Right lobe of liver (tissue), 6 donors: ENCODE measurements at regions not wholly inside any gene's neighbourhood (a gene's known extent, or its start where the extent isn't known, plus 50 kb on each side); places are given as distances from the start of the nearest gene placed in this dataset.

Experiments
- ATAC-seq, 4 donors: fragments of 200-7000 bp; cut with Tn5 transposase; one replicate each; pipeline ENCODE4 v1.9.1; 2020; ENCODE audit warnings: mild to moderate bottlenecking in 4 of 4, moderate library complexity in 4 of 4
- DNase-seq, 3 donors: peaks; one replicate each; pipeline ENCODE4 v3.0.0-alpha.2; 2020
- H3K27ac ChIP-seq, 3 donors: fragments of 200-600 bp; one replicate each; pipeline ENCODE4 v1.8.0; 2022
- H3K27me3 ChIP-seq, 2 donors: fragments of 200-600 bp; one replicate each; pipeline ENCODE4 v1.8.0; 2022
- H3K36me3 ChIP-seq, 4 donors: fragments of 200-600 bp; sonication (generic) in 1 of 4; one replicate each; pipeline versions ENCODE4 v1.5.1 to v1.8.0; 2017 to 2022; ENCODE audit warnings: control low read depth in 1 of 4
- H3K4me1 ChIP-seq, 4 donors: fragments of 200-600 bp; sonication (generic) in 1 of 4; one replicate each; pipeline versions ENCODE4 v1.5.1 to v1.8.0; 2017 to 2022; ENCODE audit warnings: control low read depth in 1 of 4
- H3K4me3 ChIP-seq, 3 donors: fragments of 200-600 bp; one replicate each; pipeline ENCODE4 v1.8.0; 2022
- H3K9me3 ChIP-seq, 4 donors: fragments of 200-600 bp; sonication (generic) in 1 of 4; one replicate each; pipeline versions ENCODE4 v1.5.1 to v1.8.0; 2017 to 2022; ENCODE audit warnings: control low read depth in 1 of 4
- POLR2A ChIP-seq: fragments of 450-650 bp; IDR thresholded peaks from one replicate; pipeline ENCODE4 v1.6.1; 2017; ENCODE audit warnings: antibody characterized with exemption, mild to moderate bottlenecking
- WGBS: methylation state at CpG from one replicate; pipeline ENCODE4 v1.1.6; 2018; ENCODE audit warnings: low coverage, low lambda C conversion rate; ENCODE audit not compliant: insufficient coverage; ENCODE audit errors: missing lambda C conversion rate; 5-methylcytosine and 5-hydroxymethylcytosine counted together
- intact Hi-C, 2 donors: fragments of 100-400 bp; cut with DNase I; formaldehyde crosslinking; loops; one replicate each; pipeline versions ENCODE4 v1.11.2 to v1.14.1; 2022
- TF ChIP-seq, protein P1 (sequence below), 4 donors: fragments of 200-600 bp in 3 of 4; fragments of 450-650 bp in 1 of 4; IDR thresholded peaks; one replicate each; pipeline versions ENCODE4 v1.5.1 to v1.8.0; 2016 to 2022; ENCODE audit warnings: antibody characterized with exemption in 4 of 4, mild to moderate bottlenecking in 2 of 4
- donor health status: DM: no; HTN: yes; CAD: no.
- donor health status: DM: no; HTN: no; CAD: no.
- donor health status: DM: no; HTN: no; CAD: no.
- donor health status: DM: no; HTN: yes; CAD: no.
- donor health status: DM: no; HTN: yes; CAD: no.

DNA sequence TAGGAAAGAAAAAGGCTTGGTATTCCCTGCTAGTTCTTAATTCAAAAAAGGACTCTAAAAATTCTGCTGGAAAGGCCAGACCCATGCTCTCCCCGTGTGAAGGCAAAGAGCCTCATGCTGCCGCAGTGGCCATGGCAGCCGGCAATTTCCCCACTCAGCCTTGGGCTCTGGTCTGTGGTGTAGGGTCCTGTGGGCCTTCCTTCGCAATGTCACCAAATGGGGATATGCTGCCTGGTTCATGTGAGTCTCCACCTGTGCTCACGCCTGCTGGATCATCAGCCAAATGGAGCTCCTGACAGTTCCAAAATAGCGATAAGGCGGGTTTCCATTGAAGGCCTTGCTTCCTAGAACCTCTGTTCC, 282.8 kb upstream of the ATP5MC3 start:
- Histone ChIP-seq H3K27me3 (no peaks in the 10 kb centered on the region), H3K4me3 (no peak overlapping the region), H3K4me1 (no peaks in the 10 kb centered on the region), H3K36me3 (no peaks in the 10 kb centered on the region), H3K9me3 (no peaks in the 10 kb centered on the region), H3K27ac (no peak overlapping the region)
- TF ChIP-seq POLR2A: no peak
- TF ChIP-seq, protein P1, sequence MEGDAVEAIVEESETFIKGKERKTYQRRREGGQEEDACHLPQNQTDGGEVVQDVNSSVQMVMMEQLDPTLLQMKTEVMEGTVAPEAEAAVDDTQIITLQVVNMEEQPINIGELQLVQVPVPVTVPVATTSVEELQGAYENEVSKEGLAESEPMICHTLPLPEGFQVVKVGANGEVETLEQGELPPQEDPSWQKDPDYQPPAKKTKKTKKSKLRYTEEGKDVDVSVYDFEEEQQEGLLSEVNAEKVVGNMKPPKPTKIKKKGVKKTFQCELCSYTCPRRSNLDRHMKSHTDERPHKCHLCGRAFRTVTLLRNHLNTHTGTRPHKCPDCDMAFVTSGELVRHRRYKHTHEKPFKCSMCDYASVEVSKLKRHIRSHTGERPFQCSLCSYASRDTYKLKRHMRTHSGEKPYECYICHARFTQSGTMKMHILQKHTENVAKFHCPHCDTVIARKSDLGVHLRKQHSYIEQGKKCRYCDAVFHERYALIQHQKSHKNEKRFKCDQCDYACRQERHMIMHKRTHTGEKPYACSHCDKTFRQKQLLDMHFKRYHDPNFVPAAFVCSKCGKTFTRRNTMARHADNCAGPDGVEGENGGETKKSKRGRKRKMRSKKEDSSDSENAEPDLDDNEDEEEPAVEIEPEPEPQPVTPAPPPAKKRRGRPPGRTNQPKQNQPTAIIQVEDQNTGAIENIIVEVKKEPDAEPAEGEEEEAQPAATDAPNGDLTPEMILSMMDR (IDR thresholded peaks at IDR 0.05): no peak
- DNase-seq (no peak), ATAC-seq (no peak)
- intact Hi-C loops: no loop called here
- WGBS: 96% methylated on average over 3 of the region's 7 CpGs

DNA sequence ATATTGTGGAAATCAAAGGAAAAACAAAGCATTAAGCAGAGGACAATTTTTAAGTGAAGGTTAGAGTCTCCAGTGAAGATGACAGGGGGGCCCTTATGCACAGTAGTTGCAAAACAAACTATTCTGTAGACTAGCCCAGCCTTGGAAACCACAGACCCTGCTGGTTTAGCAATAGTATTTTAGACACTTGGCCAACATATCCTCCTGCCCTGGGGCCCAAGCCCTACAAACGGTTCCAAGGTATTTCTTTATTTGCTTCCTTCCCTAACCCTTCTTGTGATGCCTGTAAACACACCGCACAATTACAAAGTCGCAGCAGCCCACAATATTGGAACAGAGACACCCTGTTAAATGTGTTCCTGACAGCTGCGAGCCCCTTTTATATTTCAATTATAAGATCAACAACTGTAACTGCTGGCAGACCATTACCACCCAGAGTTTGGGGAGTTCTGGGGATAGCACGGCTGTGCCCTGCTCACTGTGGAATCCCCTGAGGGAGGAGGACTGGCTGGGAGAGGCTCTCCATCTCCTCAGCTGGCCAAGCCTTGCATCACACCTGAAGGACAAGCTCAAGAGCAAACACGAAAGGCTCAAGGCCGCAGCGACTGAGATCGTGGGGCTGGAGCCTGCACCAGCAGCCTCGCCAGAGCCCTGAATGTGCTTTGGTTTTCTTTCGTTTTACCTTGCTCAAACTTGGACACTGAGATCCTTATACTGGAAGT, 282.2 kb upstream of the ATP5MC3 start:
- 58% methylated on average over 11 of the region's 11 CpGs for WGBS
- Histone ChIP-seq H3K4me1 (no peaks in the 10 kb centered on the region), H3K27me3 (no peaks in the 10 kb centered on the region), H3K36me3 (no peaks in the 10 kb centered on the region), H3K9me3 (no peaks in the 10 kb centered on the region), H3K27ac (no peak overlapping the region), H3K4me3 (no peak overlapping the region)
- intact Hi-C loops: no loop called here
- ATAC-seq (no peak), DNase-seq (no peak)
- TF ChIP-seq, protein P1 (IDR thresholded peaks at IDR 0.05): no peak

DNA sequence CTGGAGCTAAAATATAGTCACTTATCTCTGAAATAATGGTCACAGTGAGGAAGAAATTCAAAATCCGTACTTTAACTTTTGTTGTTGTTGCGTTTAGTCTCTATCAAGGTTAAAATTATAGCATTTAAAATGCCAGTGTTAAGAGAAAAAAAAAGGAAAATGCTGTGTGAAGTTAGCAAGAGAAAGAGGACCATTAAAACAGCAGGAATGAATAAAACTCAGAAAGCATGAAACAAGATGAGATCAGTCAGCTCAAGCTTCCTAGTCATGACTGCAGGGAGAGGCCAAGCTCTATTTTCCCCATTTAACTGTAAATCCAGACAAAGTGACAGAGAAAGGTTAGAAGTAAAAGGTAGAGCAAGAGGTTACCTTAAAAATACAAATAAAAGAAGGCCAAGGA, 281.7 kb upstream of the ATP5MC3 start:
- H3K4me1 ChIP-seq: no peaks in the 10 kb centered on the region
- WGBS: 75% methylated on average over 2 of the region's 2 CpGs
- ATAC-seq: no peak
- no peak overlapping the region for H3K27ac ChIP-seq
- no peak for TF ChIP-seq POLR2A
- TF ChIP-seq, protein P1 (IDR thresholded peaks at IDR 0.05): no peak
- intact Hi-C loops: no loop called here
- no peaks in the 10 kb centered on the region for H3K36me3 ChIP-seq
- no peaks in the 10 kb centered on the region for H3K9me3 ChIP-seq
- no peak overlapping the region for H3K4me3 ChIP-seq
- DNase-seq: no peak
- H3K27me3 ChIP-seq: no peaks in the 10 kb centered on the region

DNA sequence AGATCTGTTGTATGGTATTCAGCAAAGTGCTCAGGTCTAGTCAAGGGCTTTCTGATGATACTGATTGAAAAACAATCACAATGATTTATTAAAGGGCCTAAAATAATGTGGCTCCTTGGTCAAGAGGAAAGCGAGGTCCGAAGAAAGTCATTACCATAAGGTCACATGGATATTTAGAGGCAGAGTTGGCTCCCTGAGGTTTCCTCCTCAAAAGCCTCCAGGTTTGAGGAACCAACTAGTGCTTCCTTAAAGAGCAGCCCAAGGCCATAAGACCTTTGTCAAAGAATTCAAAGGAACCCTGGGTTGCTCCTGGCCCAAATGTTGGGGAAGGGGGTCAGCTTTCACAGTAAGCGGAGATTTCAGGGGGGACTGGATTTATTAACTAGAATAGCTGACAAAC, 280.7 kb upstream of the ATP5MC3 start:
- ATAC-seq: no peak
- no peaks in the 10 kb centered on the region for H3K36me3 ChIP-seq
- TF ChIP-seq, protein P1 (IDR thresholded peaks at IDR 0.05): no peak
- TF ChIP-seq POLR2A: no peak
- intact Hi-C loops: no loop called here
- no peak overlapping the region for H3K4me3 ChIP-seq
- no peak for DNase-seq
- no peaks in the 10 kb centered on the region for H3K4me1 ChIP-seq
- H3K9me3 ChIP-seq: no peaks in the 10 kb centered on the region
- no peak overlapping the region for H3K27ac ChIP-seq
- no peaks in the 10 kb centered on the region for H3K27me3 ChIP-seq
- WGBS: 74% methylated on average over 3 of the region's 3 CpGs

DNA sequence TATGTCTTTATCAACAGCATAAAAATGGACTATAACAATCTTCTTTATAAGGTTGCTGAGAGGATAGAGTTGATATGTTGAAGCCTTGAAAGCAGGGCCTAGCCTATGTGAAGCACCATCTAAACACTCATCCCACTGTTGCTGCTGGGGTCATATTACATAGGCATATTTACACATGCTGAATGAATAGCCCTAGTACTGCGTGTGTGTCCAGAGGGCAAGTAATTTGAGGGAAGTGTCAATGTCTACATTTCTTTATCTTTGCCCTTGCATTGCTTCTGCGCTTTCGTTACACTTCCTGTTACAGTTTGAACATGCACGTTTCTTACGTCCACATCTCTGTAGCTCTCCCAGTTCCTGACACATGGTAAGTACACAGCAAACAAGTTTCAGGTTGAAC, 280.3 kb upstream of the ATP5MC3 start:
- intact Hi-C loops: no loop called here

More for the DNA sequence above, 280.3 kb upstream of the ATP5MC3 start:
- TF ChIP-seq, protein P1 (IDR thresholded peaks at IDR 0.05): no peak
- TF ChIP-seq POLR2A: no peak
- WGBS: 29% methylated on average over 5 of the region's 5 CpGs
- H3K4me1 ChIP-seq: no peaks in the 10 kb centered on the region
- no peak overlapping the region for H3K27ac ChIP-seq
- no peak for DNase-seq
- no peak overlapping the region for H3K4me3 ChIP-seq
- no peak for ATAC-seq
- H3K36me3 ChIP-seq: no peaks in the 10 kb centered on the region
- no peaks in the 10 kb centered on the region for H3K9me3 ChIP-seq
- H3K27me3 ChIP-seq: no peaks in the 10 kb centered on the region
